ENCODE measurements at regions not wholly inside any gene's neighbourhood (a gene's known extent, or its start where the extent isn't known, plus 50 kb on each side); places are given as distances from the start of the nearest gene placed in this dataset.

- TF ChIP-seq MAX (IDR thresholded peaks at IDR 0.05; ENCODE audit: insufficient read depth, insufficient read length) (no peak), POLR2A (IDR thresholded peaks at IDR 0.05; ENCODE audit: low read depth, low read length) (no peak), CTCF (IDR thresholded peaks at IDR 0.05; ENCODE audit: extremely low read depth in 1 of 2, insufficient read depth in 1 of 2, low read depth in 1 of 2, low read length in 2 of 2) (peak; percentile 16 to 25), FOS (IDR thresholded peaks at IDR 0.05; ENCODE audit: borderline replicate concordance, insufficient read depth, low read length) (no peak), POLR2AphosphoS5 (IDR thresholded peaks at IDR 0.05; ENCODE audit: insufficient read depth, low read depth, low read length) (no peak), EZH2 (IDR thresholded peaks at IDR 0.05; ENCODE audit: borderline replicate concordance, low read depth, low read length, severe bottlenecking) (no peak)
Observed at GRCh38 chr21:28336314-28336713, 656.4 kb downstream of the LTN1 start.
